ENCODE measurements at regions not wholly inside any gene's neighbourhood (a gene's known extent, or its start where the extent isn't known, plus 50 kb on each side); places are given as distances from the start of the nearest gene placed in this dataset.
"Not testable (repeated sequence)": the region's sequence is repeated elsewhere in the genome, so short reads cannot be mapped to it uniquely, and the experiment has no call there.

DNA sequence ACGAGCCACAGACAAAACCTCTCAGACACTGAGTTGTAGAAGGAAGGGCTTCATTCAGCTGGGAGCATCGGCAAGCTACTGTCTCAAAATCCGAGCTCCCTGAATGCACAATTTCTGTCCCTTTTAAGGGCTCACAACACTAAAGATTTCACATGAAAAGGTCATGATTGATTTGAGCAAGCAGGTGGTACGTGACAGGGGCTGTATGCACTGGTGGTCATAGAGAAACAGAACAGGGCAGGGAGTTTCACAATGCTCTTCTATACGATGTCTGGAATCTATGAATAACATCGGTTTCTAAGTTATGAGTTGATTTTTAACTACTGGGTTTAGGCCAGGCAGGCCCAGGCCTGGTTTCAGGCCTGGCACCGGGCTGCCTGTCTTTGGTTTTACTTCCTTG, 124.3 kb upstream of the CCNG1 start:
- TF ChIP-seq EP300, POLR2A (IDR thresholded peaks at IDR 0.05): not testable (repeated sequence)
- TF ChIP-seq, protein P1, sequence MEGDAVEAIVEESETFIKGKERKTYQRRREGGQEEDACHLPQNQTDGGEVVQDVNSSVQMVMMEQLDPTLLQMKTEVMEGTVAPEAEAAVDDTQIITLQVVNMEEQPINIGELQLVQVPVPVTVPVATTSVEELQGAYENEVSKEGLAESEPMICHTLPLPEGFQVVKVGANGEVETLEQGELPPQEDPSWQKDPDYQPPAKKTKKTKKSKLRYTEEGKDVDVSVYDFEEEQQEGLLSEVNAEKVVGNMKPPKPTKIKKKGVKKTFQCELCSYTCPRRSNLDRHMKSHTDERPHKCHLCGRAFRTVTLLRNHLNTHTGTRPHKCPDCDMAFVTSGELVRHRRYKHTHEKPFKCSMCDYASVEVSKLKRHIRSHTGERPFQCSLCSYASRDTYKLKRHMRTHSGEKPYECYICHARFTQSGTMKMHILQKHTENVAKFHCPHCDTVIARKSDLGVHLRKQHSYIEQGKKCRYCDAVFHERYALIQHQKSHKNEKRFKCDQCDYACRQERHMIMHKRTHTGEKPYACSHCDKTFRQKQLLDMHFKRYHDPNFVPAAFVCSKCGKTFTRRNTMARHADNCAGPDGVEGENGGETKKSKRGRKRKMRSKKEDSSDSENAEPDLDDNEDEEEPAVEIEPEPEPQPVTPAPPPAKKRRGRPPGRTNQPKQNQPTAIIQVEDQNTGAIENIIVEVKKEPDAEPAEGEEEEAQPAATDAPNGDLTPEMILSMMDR (IDR thresholded peaks at IDR 0.05), result not testable (repeated sequence)

Measured in ovary (tissue), 3 donors.